ENCODE measurements at regions not wholly inside any gene's neighbourhood (a gene's known extent, or its start where the extent isn't known, plus 50 kb on each side); places are given as distances from the start of the nearest gene placed in this dataset.

DNA sequence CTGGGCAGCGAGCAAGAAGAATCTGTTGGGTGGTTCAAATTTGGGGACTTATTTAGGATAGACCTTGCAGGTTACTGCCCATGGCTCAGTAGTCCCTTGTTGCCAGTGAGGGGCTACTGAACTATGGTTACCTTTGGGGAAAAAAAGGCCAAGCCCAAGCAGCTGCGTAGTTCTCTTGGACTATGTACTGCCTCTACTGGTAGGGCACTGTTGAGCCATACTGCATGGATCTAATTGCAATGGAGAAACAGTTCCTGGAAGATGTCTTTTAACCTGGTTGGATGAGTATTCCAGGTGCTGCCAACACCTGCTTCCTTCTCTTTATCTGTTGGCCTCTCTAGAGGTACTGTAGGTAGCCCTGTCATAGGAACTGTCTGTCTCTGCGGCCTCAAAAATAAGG is 671.9 kb upstream of the CBLB start:
- TF ChIP-seq, protein P1, sequence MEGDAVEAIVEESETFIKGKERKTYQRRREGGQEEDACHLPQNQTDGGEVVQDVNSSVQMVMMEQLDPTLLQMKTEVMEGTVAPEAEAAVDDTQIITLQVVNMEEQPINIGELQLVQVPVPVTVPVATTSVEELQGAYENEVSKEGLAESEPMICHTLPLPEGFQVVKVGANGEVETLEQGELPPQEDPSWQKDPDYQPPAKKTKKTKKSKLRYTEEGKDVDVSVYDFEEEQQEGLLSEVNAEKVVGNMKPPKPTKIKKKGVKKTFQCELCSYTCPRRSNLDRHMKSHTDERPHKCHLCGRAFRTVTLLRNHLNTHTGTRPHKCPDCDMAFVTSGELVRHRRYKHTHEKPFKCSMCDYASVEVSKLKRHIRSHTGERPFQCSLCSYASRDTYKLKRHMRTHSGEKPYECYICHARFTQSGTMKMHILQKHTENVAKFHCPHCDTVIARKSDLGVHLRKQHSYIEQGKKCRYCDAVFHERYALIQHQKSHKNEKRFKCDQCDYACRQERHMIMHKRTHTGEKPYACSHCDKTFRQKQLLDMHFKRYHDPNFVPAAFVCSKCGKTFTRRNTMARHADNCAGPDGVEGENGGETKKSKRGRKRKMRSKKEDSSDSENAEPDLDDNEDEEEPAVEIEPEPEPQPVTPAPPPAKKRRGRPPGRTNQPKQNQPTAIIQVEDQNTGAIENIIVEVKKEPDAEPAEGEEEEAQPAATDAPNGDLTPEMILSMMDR (conservative IDR thresholded peaks at IDR 0.05): no peak
- TF ChIP-seq ZFX (IDR thresholded peaks at IDR 0.05): no peak
